OCI-LY7 (cell line): ENCODE measurements at regions not wholly inside any gene's neighbourhood (a gene's known extent, or its start where the extent isn't known, plus 50 kb on each side); places are given as distances from the start of the nearest gene placed in this dataset.

Experiments
- CTCF ChIP-seq: fragments of 200-600 bp; sonication (generic); conservative IDR thresholded peaks from 2 replicates; pipeline ENCODE4 v1.5.1; 2014; ENCODE audit warnings: mild to moderate bottlenecking, antibody characterized with exemption, low read length, moderate library complexity, mixed read lengths
- EZH2phosphoT487 ChIP-seq: fragments of 200-600 bp; sonication (generic); IDR thresholded peaks from 2 replicates; pipeline ENCODE4 v1.6.1; 2018; ENCODE audit warnings: low read depth, borderline replicate concordance, mild to moderate bottlenecking, mixed run types, antibody characterized with exemption, low read length, moderate library complexity, mixed read lengths

- TF ChIP-seq CTCF (no peak), EZH2phosphoT487 (no peak)
Observed at GRCh38 chr2:175742367-175742766, 259.7 kb downstream of the LNPK start.
